DOHH2 (cell line): ENCODE measurements at regions not wholly inside any gene's neighbourhood (a gene's known extent, or its start where the extent isn't known, plus 50 kb on each side); places are given as distances from the start of the nearest gene placed in this dataset.

ENCODE experiments used
- CTCF ChIP-seq: fragments of 200-600 bp; sonication (generic); IDR thresholded peaks from one replicate; pipeline ENCODE4 v1.5.1; 2014; ENCODE audit warnings: antibody characterized with exemption, mild to moderate bottlenecking, low read depth, low read length; ENCODE audit not compliant: poor library complexity, severe bottlenecking
- EZH2phosphoT487 ChIP-seq: fragments of 200-600 bp; sonication (generic); IDR thresholded peaks from 2 replicates; pipeline ENCODE4 v1.6.1; 2017; ENCODE audit warnings: borderline replicate concordance, mild to moderate bottlenecking, antibody characterized with exemption, low read length, moderate library complexity, mixed read lengths

DNA sequence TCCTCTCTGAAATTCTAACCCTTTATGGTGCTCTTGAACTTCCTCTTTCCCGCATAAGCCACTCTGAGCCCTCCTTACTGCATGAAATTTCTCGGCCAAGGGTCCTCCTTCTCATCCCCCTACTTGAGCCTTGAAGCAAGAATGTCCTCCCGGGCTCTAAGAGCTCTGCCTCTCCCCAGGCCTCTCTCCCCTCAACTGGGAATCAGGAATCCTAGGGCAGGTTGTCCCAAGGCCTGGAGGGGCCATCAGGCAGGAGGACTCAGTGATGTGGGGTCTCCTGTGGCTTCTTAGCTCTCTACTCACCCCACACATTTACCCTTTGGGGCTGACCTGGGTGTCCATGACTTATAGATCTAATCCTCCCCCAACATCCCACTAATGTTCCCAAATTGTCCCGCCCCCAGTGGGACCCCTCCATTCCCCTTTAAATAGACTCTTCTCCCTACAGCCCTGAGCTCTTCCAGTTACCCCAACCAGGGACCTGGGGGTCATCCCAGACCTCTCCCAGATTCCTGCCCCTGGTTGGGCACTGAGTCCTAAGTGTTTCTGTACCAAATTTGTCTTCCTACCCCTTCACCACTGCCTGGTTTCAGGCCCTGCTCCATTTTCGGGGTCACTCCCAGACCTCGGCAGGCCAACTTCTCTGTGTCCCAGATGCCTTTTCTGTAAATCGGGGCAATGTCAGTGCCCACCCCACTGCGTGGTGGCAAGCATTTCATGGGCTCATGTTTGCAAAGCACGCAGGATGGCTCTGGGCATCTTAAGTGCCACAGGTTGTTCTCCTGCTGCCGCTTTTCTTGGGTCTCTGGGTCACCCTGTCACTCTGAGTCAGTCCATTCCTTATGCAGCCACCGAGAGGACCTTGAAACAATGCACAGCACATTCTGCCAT, 171.2 kb downstream of the ASB1 start:
- TF ChIP-seq EZH2phosphoT487 (no peak), CTCF (no peak)
